ENCODE measurements at regions not wholly inside any gene's neighbourhood (a gene's known extent, or its start where the extent isn't known, plus 50 kb on each side); places are given as distances from the start of the nearest gene placed in this dataset.

DNA sequence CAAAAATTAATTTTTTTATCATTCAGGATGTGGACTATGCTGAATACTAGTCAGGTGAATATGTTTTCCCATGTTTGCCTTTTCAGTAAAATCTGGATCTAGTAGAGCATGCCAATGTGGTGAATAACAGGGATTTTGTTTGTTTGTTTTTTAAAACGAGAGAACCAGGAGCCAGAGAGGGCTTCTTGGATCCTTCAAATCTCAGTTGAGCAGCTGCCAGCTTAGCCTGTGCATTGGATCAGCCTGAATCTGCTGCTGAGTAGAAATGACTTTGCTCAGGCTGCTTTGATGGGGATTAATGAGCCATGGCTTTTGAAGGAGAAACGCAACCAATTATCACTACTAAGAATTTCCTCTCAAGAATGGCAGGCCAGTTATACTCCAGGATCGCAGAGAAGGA is 493.8 kb downstream of the ARL4A start:
- TF ChIP-seq EZH2phosphoT487 (IDR thresholded peaks at IDR 0.05; ENCODE audit: low read depth) = no peak
- no peak for TF ChIP-seq CTCF (IDR thresholded peaks at IDR 0.05; ENCODE audit: low read depth, low read length)

Measured in OCI-LY3 (cell line).